ENCODE measurements at regions not wholly inside any gene's neighbourhood (a gene's known extent, or its start where the extent isn't known, plus 50 kb on each side); places are given as distances from the start of the nearest gene placed in this dataset.

DNA sequence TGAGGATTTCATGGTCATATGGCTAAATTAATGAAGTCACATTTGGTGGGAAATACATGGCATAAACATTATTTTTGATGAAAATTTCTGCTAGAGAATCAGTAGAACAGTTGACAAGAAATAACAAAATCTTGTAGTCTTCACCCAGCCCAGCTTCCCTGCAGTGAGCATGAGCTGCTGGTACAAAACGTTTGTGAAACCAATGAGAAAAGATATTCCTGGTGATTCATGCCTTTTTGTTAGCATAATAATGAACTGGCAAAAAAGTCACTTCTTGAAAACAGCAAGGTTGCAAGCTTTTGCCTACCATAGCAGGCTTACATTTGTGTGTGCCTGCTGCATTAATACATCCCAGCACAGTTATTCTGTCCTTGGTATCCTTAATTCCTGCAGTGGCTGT is 475.9 kb upstream of the HTR2A start:
- TF ChIP-seq POLR2AphosphoS5 (IDR thresholded peaks at IDR 0.05) = no peak
- TF ChIP-seq, protein P1, sequence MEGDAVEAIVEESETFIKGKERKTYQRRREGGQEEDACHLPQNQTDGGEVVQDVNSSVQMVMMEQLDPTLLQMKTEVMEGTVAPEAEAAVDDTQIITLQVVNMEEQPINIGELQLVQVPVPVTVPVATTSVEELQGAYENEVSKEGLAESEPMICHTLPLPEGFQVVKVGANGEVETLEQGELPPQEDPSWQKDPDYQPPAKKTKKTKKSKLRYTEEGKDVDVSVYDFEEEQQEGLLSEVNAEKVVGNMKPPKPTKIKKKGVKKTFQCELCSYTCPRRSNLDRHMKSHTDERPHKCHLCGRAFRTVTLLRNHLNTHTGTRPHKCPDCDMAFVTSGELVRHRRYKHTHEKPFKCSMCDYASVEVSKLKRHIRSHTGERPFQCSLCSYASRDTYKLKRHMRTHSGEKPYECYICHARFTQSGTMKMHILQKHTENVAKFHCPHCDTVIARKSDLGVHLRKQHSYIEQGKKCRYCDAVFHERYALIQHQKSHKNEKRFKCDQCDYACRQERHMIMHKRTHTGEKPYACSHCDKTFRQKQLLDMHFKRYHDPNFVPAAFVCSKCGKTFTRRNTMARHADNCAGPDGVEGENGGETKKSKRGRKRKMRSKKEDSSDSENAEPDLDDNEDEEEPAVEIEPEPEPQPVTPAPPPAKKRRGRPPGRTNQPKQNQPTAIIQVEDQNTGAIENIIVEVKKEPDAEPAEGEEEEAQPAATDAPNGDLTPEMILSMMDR (IDR thresholded peaks at IDR 0.05) = no peak

Data from esophagus muscularis mucosa (tissue), 3 donors.